Myocyte (in vitro differentiated cells): ENCODE measurements at regions not wholly inside any gene's neighbourhood (a gene's known extent, or its start where the extent isn't known, plus 50 kb on each side); places are given as distances from the start of the nearest gene placed in this dataset.

ENCODE experiments used
- DNase-seq: peaks from one replicate; pipeline ENCODE4 v3.0.0-alpha.2; 2012; ENCODE audit warnings: low read depth

- DNase-seq, result no peak
Measured at GRCh38 chr10:111970111-111970510, 213.5 kb downstream of the GPAM start.

GRCh38 chr10:111972109-111972508 lies 211.5 kb downstream of the GPAM start:
- no peak for DNase-seq

GRCh38 chr10:111973306-111973705 lies 210.3 kb downstream of the GPAM start:
- DNase-seq, result peak; percentile 40

GRCh38 chr10:111973826-111974225 lies 209.7 kb downstream of the GPAM start:
- peak; percentile 11 for DNase-seq

- no peak for DNase-seq
Measured at GRCh38 chr10:111974325-111974724, 209.2 kb downstream of the GPAM start.

- DNase-seq, result no peak
Measured at GRCh38 chr10:111976557-111976956, 207.0 kb downstream of the GPAM start.

GRCh38 chr10:111984057-111984456 lies 199.5 kb downstream of the GPAM start:
- DNase-seq, result no peak

DNA sequence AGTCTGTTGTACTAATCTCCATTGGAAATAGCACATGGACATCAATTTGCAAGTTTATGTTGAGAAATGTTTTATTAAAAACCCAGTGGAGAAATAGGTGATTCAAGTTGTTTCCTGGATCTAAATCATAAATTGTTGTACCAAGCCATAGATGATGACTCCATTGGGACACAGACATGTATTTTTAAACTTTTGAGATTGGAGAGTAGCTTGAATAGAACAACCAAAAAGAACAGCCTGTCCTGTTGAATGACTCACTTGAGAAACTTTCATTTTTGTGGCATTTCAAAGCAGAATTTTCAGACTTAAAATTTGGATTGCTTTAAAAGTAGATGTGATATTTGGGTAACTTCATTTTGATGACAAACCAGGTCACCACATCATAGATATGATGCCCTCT lies 197.5 kb downstream of the GPAM start:
- peak; percentile 25 for DNase-seq

- DNase-seq, result no peak
Measured at GRCh38 chr10:111988646-111989045, 194.9 kb downstream of the GPAM start.

DNA sequence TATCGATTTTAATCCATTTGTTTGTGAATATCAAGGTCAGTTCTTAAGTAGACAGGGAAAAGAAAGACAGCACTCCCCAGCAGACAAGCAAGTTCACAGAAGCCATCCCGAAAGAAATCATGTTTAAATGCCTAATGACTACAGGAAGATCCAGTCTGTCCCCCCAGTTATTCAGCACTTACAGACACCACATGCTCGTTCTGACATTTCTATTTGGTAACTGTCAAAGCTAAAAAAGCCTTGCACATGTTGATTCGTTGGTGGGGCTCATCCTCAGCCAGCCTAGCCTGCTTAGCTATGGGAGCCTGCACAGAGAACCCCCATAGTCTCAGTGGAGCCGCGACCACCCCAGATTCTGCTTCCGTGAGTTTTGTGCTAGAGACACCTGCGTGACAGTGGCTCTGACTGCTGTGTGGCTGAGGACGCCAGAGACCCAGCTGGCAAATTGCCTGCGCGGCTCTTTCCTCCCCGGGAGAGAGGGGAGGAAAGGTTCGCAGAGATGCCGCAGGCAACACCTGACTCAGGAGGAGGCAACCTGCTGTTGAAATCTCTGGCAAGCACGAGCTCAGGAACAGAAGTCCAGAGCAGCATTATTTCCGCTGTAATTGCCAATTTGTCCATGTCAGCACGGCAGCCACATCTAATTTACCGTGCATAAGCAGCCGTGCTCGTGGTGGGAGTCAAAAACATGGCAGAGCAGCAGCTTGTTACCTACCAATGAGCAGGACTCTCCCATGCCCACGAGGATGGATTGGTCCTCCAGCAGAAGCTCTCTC lies 194.2 kb downstream of the GPAM start:
- no peak for DNase-seq

DNA sequence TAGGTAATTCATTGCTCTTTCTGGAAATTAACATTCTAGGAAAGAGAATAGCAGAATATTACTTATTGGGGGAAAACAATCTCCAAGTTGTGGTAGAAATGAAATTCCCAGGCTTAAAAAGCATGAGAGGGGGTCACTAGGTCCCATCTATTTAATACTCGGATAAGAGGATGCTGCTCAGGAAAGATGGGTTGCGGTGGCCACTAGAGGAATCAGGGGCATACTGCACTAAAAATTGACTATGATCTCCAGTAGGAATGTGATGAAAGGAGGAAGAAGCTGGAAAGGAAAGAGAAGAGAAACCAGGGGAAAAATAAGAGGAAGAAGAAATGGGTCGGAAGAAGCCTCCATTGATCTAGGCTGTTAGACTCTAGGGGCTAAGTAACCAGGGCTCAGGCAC lies 192.8 kb downstream of the GPAM start:
- DNase-seq, result no peak

GRCh38 chr10:111993321-111993720 lies 190.2 kb downstream of the GPAM start:
- DNase-seq, result no peak

DNA sequence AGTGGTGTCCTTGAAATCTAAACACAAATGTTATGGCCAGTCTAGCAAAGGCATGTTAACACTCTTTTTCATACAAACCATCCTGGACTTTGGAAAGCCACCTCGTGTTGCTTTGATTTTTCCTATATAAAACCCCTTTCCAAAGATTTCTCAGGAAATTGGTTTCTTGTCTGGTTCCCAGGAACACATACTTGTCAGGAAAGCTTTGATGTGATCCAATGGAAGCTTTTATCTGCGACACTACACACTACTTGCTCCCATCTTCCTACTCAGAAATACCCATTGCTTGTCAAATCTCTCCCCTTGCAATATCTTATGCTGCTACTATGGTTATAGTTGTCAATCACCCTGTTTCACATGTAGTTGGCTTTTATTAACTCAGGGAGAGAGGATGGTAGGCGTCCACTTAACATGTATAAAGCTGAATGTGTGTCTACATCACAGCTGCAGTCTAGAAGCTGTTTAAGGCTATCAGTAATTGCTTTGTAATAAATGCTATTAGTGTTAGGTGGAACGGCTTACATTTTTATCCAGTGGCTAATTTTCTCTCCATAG lies 189.6 kb downstream of the GPAM start:
- DNase-seq, result no peak

GRCh38 chr10:111996103-111996502 lies 187.5 kb downstream of the GPAM start:
- DNase-seq, result no peak

DNA sequence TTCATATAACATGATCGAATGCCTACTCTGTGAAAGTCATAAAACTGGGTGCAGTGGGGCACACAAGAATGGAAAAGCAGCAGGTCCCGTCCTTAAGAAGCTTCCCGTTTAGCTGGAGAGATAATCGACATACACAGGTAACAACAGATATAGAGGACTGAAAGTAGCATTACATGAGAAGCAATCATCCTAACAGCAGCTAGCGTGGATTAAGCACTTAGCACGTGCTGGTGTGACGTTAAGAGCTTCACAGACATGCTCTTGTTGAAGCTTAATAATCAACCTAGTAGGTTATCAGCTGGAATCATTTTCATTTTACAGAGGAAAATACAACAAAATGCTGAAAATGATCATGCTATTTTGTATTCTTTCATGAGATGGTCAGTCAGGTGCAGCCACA lies 184.8 kb downstream of the GPAM start:
- no peak for DNase-seq

DNA sequence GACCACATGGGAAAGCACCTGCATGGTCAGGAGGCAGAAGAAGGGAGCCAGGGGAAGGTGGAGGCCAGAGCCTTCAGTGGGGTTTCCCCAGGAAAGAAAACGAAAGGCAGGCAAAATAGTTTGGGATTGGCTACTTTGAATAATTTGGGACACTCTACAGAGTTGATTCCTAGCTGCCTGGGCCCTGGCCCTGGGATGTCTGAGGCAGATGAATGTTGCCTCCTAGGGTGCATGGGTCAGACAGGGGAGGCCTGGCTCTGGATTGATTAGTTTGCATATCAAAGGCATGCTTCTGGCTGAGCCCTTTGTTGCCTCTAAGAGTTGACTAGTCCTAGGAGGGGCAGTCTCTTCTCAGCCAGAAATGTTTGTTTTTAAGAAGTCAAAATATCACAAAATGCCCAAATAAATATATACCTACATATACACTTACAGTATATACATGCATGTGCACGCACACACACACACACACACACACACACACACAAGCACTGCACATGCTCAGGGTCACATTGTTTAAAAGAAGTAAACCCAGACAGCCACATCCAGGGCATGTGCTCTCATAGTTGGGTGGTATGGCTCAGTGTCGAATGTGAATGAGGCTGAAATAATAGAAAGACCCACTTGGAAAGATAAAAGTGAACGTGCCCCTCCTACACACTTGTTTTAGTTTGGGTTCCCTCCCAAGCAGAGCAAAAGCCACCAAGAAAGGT lies 184.2 kb downstream of the GPAM start:
- DNase-seq, result no peak

DNA sequence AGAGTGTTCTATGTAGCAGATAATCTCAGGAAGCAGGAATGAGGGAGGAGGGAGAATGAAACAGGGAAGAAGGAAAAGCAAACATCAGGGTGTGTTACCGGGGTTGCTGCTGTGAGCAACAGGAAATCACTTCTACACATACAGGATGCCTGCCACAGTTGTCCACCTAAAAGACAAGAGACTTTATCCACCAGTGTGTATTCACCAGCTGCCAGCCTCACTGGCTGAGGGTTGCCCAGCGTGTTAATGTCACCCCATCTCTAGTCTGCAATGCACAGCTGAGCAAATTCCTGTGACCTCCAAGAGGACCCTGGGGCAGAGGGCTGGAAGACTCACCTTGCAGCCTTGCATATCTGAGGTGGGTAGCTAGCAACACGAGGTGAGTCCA lies 183.7 kb downstream of the GPAM start:
- no peak for DNase-seq

- peak; percentile 54 for DNase-seq
Measured at GRCh38 chr10:112000466-112000865, 183.1 kb downstream of the GPAM start.

- DNase-seq, result no peak
Measured at GRCh38 chr10:112002206-112002605, 181.4 kb downstream of the GPAM start.

DNA sequence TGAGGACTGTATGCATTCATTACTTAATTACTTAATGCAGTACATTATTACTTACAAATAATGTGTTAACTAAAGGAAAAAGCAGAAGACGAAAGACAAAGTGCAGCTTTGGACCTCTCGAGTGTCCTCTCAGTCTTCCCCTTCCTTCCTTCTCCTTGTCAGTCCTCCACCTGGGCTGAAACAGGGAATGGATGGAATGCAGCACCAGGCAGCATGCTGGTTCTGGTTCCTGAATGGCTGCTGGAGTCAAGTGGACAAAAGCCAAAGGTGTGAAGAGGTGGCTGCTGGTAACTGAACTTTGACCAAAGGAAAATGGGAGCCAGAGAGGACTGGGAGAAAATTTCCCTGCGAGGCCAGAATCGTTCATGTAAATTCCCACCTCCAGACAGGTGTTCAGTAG lies 179.5 kb downstream of the GPAM start:
- no peak for DNase-seq

- DNase-seq, result no peak
Measured at GRCh38 chr10:112005044-112005443, 178.5 kb downstream of the GPAM start.

- no peak for DNase-seq
Measured at GRCh38 chr10:112006407-112006806, 177.2 kb downstream of the GPAM start.

DNA sequence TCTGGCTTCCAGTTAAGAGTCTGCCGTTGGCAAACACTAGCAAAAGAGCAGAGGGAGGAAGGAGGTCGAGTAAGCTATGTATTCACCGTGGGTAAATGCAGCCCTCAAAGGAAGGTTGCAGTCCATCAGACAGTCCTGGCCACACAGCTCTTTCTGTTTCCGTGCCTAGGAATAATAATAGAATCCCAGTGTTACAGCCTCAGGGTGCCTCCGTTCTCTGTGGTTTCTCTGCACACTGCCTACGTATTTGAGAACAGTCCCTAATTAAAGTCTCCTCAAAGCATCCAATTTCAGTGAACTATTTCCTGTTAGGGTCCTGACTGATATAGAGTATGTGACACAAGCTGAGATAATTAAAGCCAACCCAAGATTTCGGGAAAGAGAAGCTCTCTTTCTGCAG lies 176.7 kb downstream of the GPAM start:
- DNase-seq, result no peak
